SK-N-SH (cell line): ENCODE measurements at regions not wholly inside any gene's neighbourhood (a gene's known extent, or its start where the extent isn't known, plus 50 kb on each side); places are given as distances from the start of the nearest gene placed in this dataset.

Source experiments
- CTCF ChIA-PET: fragments of 300-600, 350-600 bp; formaldehyde crosslinking; extraction: SDS; loops from one replicate; lab custom pipeline; 2021; lab: Yijun Ruan, JAX
- POLR2A ChIA-PET: fragments of 350-600 bp; sonication (Branson Sonifier 250); formaldehyde crosslinking; extraction: SDS; loops from one replicate; lab custom pipeline; 2020; ENCODE audit warnings: antibody characterized with exemption, inconsistent platforms; lab: Yijun Ruan, JAX
- DNase-seq: peaks from one replicate; pipeline ENCODE4 v3.0.0; 2012
- H2AFZ ChIP-seq: fragments of 200-600 bp; sonication (generic); 2 replicates; pipeline ENCODE4 v1.8.1; 2016; ENCODE audit warnings: antibody characterized with exemption, mild to moderate bottlenecking, low read depth
- H3F3A ChIP-seq: fragments of 200-600 bp; sonication (generic); replicated peaks from 2 replicates; pipeline ENCODE3; 2016; ENCODE audit warnings: antibody characterized with exemption, mild to moderate bottlenecking; ENCODE audit not compliant: insufficient read depth
- H3K27ac ChIP-seq, 2 experiments: fragments of 200-500 bp in 1 of 2; fragments of 200-600 bp in 1 of 2; sonication (Bioruptor generic) in 1 of 2; sonication (generic), shearing (Covaris generic) in 1 of 2; 2 replicates each; pipeline versions ENCODE4 v1.5.1 to v1.6.1; 2014 to 2016; ENCODE audit warnings: low read depth in 2 of 2, inconsistent platforms in 1 of 2, low read length in 1 of 2, mild to moderate bottlenecking in 1 of 2, mixed read lengths in 1 of 2
- H3K27me3 ChIP-seq: fragments of 200-600 bp; sonication (generic), shearing (Covaris generic); 2 replicates; pipeline ENCODE4 v1.6.1; 2016; ENCODE audit warnings: mixed run types; ENCODE audit not compliant: insufficient read depth
- H3K36me3 ChIP-seq, 2 experiments: fragments of 200-500 bp in 1 of 2; fragments of 200-600 bp in 1 of 2; sonication (Bioruptor generic) in 1 of 2; sonication (generic) in 1 of 2; replicated peaks in 1 of 2; 2 replicates each; pipeline versions ENCODE3 to v1.5.1; 2014 to 2016; ENCODE audit warnings: low read length in 1 of 2, mild to moderate bottlenecking in 1 of 2; ENCODE audit not compliant: insufficient read depth in 2 of 2, control insufficient read depth in 1 of 2
- H3K4me1 ChIP-seq, 2 experiments: fragments of 200-500 bp in 1 of 2; fragments of 200-600 bp in 1 of 2; sonication (Bioruptor generic) in 1 of 2; sonication (generic), shearing (Covaris generic) in 1 of 2; 2 replicates each; pipeline versions ENCODE4 v1.5.1 to v1.6.1; 2014 to 2016; ENCODE audit warnings: low read depth in 1 of 2, low read length in 1 of 2, mixed run types in 1 of 2; ENCODE audit not compliant: insufficient read depth in 2 of 2, control insufficient read depth in 1 of 2
- H3K4me2 ChIP-seq: fragments of 200-600 bp; sonication (generic), shearing (Covaris generic); 2 replicates; pipeline ENCODE4 v1.6.1; 2017; ENCODE audit warnings: mixed run types
- H3K4me3 ChIP-seq, 2 experiments: fragments of 200-500 bp in 1 of 2; fragments of 200-600 bp in 1 of 2; sonication (Bioruptor generic) in 1 of 2; sonication (generic), shearing (Covaris generic) in 1 of 2; 2 replicates each; pipeline versions ENCODE4 v1.5.1 to v1.8.1; 2014 to 2016; ENCODE audit warnings: low read depth in 2 of 2, inconsistent platforms in 1 of 2, low read length in 1 of 2, mild to moderate bottlenecking in 1 of 2, mixed read lengths in 1 of 2, moderate library complexity in 1 of 2
- H3K79me2 ChIP-seq: fragments of 200-600 bp; sonication (generic); 2 replicates; pipeline ENCODE4 v1.8.1; 2017; ENCODE audit warnings: mild to moderate bottlenecking; ENCODE audit not compliant: insufficient read depth
- H3K9ac ChIP-seq: fragments of 200-600 bp; sonication (generic); 2 replicates; pipeline ENCODE4 v1.6.1; 2017; ENCODE audit warnings: mixed run types
- H3K9me2 ChIP-seq: fragments of 200-600 bp; sonication (generic); 2 replicates; pipeline ENCODE4 v1.6.1; 2017; ENCODE audit warnings: mixed run types
- H3K9me3 ChIP-seq: fragments of 200-600 bp; sonication (generic); 2 replicates; pipeline ENCODE4 v1.6.1; 2017; ENCODE audit warnings: mixed run types, mild to moderate bottlenecking, moderate library complexity
- H4K20me1 ChIP-seq: fragments of 200-600 bp; sonication (generic); 2 replicates; pipeline ENCODE4 v1.6.1; 2017; ENCODE audit warnings: mild to moderate bottlenecking, mixed run types; ENCODE audit not compliant: insufficient read depth
- CHD2 ChIP-seq: fragments of 150-350 bp; IDR thresholded peaks from 2 replicates; pipeline ENCODE4 v1.6.1; 2018; ENCODE audit warnings: low read length; ENCODE audit not compliant: partially characterized antibody
- ELF1 ChIP-seq: IDR thresholded peaks from 2 replicates; pipeline ENCODE4 v1.4.0; 2012
- EP300 ChIP-seq, 2 experiments: IDR thresholded peaks; 2 replicates each; pipeline versions ENCODE4 v1.4.0 to v1.6.1; 2012; ENCODE audit warnings: borderline replicate concordance in 1 of 2, low read depth in 1 of 2, low read length in 1 of 2
- IRF3 ChIP-seq: fragments of 150-350 bp; IDR thresholded peaks from 2 replicates; pipeline ENCODE4 v1.6.1; 2016; ENCODE audit warnings: mild to moderate bottlenecking, low read depth, low read length
- JUND ChIP-seq: IDR thresholded peaks from 2 replicates; pipeline ENCODE4 v1.4.0; 2012
- MAX ChIP-seq: IDR thresholded peaks from 2 replicates; pipeline ENCODE4 v1.4.0; 2012; ENCODE audit warnings: low read depth
- MEF2A ChIP-seq: IDR thresholded peaks from 2 replicates; pipeline ENCODE4 v1.4.0; 2012; ENCODE audit warnings: low read depth, borderline replicate concordance
- MXI1 ChIP-seq: IDR thresholded peaks from 2 replicates; pipeline ENCODE4 v1.6.1; 2012; ENCODE audit warnings: mild to moderate bottlenecking, low read depth, low read length, improper control_type of control experiment
- REST ChIP-seq: IDR thresholded peaks from 2 replicates; pipeline ENCODE4 v1.6.1; 2012; ENCODE audit warnings: mild to moderate bottlenecking, low read depth, low read length, moderate library complexity
- SMC3 ChIP-seq: IDR thresholded peaks from 2 replicates; pipeline ENCODE4 v1.6.1; 2012; ENCODE audit warnings: low read depth, low read length, improper control_type of control experiment
- USF2 ChIP-seq: fragments of 150-350 bp; IDR thresholded peaks from 2 replicates; pipeline ENCODE4 v1.6.1; 2017; ENCODE audit warnings: antibody characterized with exemption, low read length, low read depth, borderline replicate concordance
- WGBS: methylation state at CpG from one replicate; pipeline ENCODE4 v1.1.6; 2017; ENCODE audit warnings: low lambda C conversion rate; 5-methylcytosine and 5-hydroxymethylcytosine counted together

- H3K9ac ChIP-seq: no peak overlapping the region
- H3K36me3 ChIP-seq: no peaks in the 10 kb centered on the region
- WGBS: 88% methylated on average over 6 of the region's 6 CpGs
- peaks cover 6% of the 10 kb centered on the region for H3F3A ChIP-seq
- CTCF ChIA-PET: no interaction called here
- no peak for DNase-seq
- H3K27ac ChIP-seq: no peak overlapping the region
- no peak overlapping the region for H2AFZ ChIP-seq
- no peaks in the 10 kb centered on the region for H4K20me1 ChIP-seq
- H3K79me2 ChIP-seq: no peaks in the 10 kb centered on the region
- TF ChIP-seq ELF1: no peak
- no peak for TF ChIP-seq SMC3
- no peak overlapping the region for H3K4me3 ChIP-seq
- H3K9me2 ChIP-seq: no peaks in the 10 kb centered on the region
- H3K9me3 ChIP-seq: no peaks in the 10 kb centered on the region
- no peaks in the 10 kb centered on the region for H3K27me3 ChIP-seq
- POLR2A ChIA-PET: no interaction called here
- no peaks in the 10 kb centered on the region; a peak in 2 of 4 replicates for H3K4me1 ChIP-seq
- H3K4me2 ChIP-seq: no peak overlapping the region
These were observed 143.3 kb upstream of the DPH6 start for GRCh38 chr15:35689266-35689665.

- Histone ChIP-seq H3K27ac (no peak overlapping the region), H3K9ac (no peak overlapping the region), H3K9me3 (no peaks in the 10 kb centered on the region), H3K27me3 (no peaks in the 10 kb centered on the region), H4K20me1 (no peaks in the 10 kb centered on the region), H3K9me2 (no peaks in the 10 kb centered on the region), H3K79me2 (no peaks in the 10 kb centered on the region), H3F3A (peaks cover 6% of the 10 kb centered on the region), H2AFZ (no peak overlapping the region; the same call in 1 of the 2 replicates), H3K36me3 (no peaks in the 10 kb centered on the region), H3K4me1 (no peaks in the 10 kb centered on the region; a peak in 1 of 4 replicates), H3K4me2 (no peak overlapping the region), H3K4me3 (no peak overlapping the region)
- no peak for DNase-seq
- 97% methylated on average over 1 of the region's 1 CpG for WGBS
- ChIA-PET POLR2A (no interaction called here), CTCF (interaction anchor here (0.6 kb wide), 1 partner anchor 72 kb away, joined by 3 read pairs; no protein-coding TSS in a partner anchor)
- TF ChIP-seq IRF3 (no peak), MXI1 (no peak), REST (no peak), JUND (no peak), USF2 (no peak), MAX (no peak), CHD2 (no peak), MEF2A (no peak), EP300 (IDR thresholded peaks at IDR 0.05; ENCODE audit: borderline replicate concordance in 1 of 2, low read depth in 1 of 2, low read length in 1 of 2) (no peak)
These were observed 144.1 kb upstream of the DPH6 start for GRCh38 chr15:35690089-35690488.
